ENCODE measurements at regions not wholly inside any gene's neighbourhood (a gene's known extent, or its start where the extent isn't known, plus 50 kb on each side); places are given as distances from the start of the nearest gene placed in this dataset.
"Not testable (repeated sequence)": the region's sequence is repeated elsewhere in the genome, so short reads cannot be mapped to it uniquely, and the experiment has no call there.

- DNase-seq: no peak
Measured at GRCh38 chr20:33908336-33908735, 85.4 kb upstream of the RALY start.

DNA sequence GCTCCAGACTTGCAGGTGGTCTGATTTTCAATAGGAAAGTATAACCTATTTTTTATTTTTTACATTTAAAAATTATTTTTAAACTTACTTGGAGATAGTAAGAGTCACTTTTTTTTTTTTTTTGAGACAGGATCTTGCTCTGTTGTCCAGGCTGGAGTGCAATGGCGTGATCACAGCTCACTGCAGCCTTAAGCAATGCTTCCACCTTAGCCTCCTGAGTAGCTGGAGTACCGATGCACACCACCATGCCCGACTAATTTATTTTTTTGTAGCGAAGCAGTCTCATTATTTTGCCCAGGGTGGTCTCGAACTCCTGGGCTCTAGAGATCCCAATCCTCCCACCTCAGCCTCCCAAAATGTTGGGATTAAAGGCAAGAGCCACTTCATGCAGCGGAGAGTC, 84.8 kb upstream of the RALY start:
- DNase-seq: no peak

- DNase-seq: no peak
Measured at GRCh38 chr20:33909331-33909921, 84.3 kb upstream of the RALY start.

DNA sequence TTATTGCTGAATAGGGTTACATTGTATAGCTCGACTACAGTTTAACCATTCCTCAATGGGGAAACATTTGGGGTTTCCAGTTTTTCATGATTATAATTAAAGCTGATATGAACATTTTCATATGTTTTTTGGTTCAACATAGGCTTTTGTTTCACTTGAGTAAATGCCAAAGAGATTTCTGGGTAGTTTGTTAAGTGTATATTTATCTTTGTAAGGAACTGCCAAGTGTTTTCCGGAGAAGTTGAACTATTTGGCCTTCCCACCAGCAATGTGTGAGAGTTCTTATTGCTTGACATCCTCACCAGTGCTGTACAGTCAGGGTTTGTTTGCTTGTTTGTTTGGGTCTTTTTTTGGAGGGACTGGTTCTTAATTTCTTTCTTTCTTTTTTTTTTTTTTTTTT, 83.7 kb upstream of the RALY start:
- DNase-seq: no peak

DNA sequence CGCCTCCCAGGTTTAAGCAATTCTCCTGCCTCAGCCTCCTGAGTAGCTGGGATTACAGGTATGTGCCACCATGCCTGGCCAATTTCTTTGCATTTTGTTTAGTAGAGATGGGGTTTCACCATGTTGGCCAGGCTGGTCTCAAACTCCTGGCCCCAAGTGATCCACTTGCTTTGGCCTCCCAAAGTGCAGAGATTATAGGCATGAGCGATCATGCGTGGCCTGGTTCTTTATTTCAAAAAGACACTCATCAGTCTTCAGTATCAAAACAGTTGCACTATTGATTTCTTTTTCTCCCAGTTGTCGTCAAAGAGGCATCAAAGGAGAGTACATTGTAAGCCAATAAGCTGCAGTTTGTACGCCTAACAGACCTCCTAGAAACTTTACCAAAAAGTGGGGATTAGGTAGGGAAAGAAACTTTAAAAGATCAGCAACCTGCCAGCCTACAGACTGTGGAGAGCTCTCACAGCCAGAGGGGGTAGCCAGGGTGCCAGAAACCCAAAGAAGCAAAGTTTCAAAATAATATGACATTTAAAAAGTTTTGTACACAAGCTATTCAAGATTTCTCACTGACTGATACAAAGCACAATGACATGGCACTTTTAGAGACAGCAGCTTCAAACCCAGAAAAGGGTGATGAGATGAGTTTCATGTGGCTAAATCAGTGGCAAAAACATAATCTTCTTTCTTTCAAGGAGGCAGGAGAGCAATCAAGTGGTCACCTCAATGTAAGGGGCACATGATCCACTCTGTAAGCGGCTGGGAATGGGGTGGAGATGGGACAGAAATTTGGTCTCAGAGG, 83.0 kb upstream of the RALY start:
- no peak for DNase-seq

GRCh38 chr20:33914919-33915318, 78.8 kb upstream of the RALY start:
- DNase-seq: peak; percentile 41

GRCh38 chr20:33915726-33916331, 77.9 kb upstream of the RALY start:
- DNase-seq: peak; percentile 61

DNA sequence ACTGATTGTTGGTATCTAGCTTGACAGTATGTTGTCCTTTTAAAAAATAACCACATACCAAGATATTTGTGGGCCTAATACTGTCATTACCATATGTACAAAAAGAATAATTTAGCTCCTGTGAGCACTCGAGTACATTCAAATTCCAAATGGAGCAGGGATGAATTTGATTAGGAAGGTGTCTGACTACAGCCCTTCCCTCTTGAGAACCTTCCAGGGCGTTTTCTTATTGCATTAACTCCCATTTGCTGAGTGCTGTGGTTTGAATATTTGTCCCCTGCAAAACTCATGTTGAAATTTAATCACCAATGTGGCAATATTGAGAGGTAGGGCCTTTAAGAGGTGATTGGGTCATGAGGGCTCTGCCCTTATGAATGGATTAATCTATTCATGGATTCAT, 76.9 kb upstream of the RALY start:
- DNase-seq: no peak

DNA sequence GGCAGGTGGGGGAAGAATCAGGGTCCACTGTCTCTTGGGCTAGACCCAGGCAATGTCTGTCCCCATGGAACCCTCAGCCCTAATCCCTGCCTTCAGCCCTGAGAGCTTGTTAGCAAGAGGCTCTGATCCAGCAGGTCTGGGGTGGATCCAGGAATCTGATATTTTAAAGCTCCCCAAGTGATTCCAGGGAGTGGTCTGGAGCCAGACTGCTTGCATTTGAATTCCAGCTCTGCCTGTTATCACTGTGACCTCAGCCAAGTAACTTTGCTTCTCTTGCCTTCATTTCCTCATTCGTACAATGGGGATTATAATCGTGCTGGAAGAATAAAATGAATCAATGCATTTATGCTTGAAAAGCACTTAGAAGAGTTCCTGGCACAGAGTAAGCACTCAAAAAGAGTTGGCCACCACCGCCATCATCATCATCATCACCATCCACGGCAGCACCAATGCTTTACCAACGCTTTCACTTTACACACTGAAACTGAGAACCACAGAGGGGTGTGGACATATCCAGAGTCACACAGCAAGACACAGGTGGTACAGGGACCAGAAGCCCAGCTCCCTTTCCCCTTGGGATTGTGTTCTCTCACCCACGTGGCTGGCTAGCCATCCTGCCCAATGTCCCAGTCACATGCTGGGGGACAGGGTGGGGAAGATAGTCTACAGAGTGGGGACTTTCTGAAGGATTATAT, 75.7 kb upstream of the RALY start:
- DNase-seq: peak; percentile 22

DNA sequence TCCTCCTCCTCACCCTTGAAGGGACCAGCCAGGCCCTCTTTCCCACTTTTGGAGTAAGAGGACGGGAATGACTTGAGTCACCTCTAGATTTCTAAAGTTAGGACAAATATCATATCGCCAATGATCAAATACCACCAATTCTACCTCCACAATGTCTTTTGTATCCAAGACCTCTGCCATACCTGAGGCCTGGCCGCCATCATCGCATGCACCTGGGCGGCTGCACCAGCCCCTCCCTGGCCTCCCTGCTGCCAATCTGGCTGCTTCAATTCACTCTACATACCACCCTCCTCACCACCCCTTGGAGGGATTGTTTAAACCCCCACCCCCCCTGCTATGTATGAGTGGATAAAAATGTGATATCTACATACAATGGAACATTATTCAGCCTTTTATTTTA, 75.0 kb upstream of the RALY start:
- no peak for DNase-seq

DNA sequence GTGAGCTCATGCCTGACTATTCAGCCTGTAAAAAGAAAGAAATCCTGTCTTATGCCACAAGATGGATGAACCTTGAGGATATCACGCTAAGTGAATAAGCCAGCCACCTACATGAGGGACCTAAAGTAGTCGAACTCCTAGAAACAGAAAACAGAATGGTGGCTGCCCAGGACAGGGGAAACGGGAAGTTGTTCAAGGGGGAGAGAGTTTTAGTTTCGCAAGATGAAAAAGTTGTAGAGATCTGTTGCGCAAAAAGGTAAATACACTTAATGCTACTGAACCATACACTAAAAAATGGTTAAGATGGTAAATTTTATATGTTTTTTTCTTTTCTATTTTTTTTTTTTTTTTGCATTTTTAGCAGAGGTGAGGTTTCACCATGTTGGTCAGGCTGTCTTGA, 74.1 kb upstream of the RALY start:
- no peak for DNase-seq

GRCh38 chr20:33922224-33922623, 71.5 kb upstream of the RALY start:
- DNase-seq: no peak

- DNase-seq: no peak
Measured at GRCh38 chr20:33923740-33924139, 70.0 kb upstream of the RALY start.

DNA sequence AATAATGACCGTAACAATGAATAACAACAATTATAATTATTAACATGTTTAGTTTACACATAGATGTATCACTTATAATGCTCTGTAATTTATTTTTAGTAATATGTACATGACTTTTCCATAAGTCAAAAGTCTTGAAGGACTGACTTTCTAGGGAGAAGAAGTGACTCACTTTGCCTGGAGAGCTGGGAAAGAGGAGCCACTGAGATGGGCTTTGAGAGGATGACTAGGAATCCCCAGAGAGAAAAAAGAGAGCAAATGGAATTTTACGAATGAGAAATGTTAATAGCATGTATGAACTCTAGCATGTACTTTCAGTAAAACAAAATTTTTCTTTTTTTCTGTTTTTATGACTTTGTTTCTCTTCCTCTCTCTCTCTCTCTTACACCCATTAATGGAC, 67.8 kb upstream of the RALY start:
- DNase-seq: no peak

DNA sequence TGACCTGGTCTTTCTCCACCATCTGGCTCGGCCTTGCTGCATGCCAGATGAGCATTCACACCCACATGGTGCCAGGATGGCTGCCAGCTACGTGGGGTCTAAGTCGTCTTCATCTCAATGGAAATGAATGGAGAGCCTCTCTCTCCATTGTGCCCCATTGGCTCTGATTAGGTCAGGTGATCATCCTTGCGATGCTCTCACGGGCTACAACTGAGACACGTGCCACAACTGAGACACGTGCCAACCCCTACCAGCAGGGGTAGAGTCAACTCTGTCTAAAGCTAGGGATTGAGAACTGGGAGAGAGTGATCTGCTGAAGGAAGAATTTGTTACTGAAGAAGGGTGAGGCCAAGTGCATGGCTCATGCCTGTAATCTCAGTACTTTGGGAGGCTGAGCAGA, 67.3 kb upstream of the RALY start:
- no peak for DNase-seq

GRCh38 chr20:33927724-33928123, 66.0 kb upstream of the RALY start:
- DNase-seq: no peak

GRCh38 chr20:33929917-33930316, 63.8 kb upstream of the RALY start:
- no peak for DNase-seq

GRCh38 chr20:33933469-33933909, 60.2 kb upstream of the RALY start:
- DNase-seq: peak; percentile 69

DNA sequence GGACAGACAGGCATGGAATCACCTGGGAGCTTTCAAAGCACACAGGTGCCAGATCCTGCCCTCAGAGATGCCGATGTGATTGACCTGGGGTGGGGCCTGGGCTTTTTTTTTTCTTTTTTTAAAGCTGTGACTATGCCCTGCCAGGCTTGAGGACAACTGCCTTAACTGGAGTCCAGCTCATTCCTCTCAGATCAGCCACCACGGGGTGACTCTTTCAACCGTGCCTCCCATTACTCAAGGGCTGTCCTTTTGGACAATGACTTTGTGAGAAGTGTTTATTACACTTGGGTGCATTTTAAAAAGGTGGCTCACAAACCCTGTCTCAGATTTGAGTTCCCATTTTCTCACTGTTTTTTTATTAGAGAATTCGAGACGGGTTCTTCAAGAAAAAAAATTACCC, 57.1 kb upstream of the RALY start:
- no peak for DNase-seq

GRCh38 chr20:33939031-33939430, 54.7 kb upstream of the RALY start:
- not testable (repeated sequence) for DNase-seq

GRCh38 chr20:33940666-33941065, 53.0 kb upstream of the RALY start:
- no peak for DNase-seq

All from activated CD4-positive, alpha-beta T cell treated with anti-CD3 and anti-CD28 coated beads, Interleukin-10, Interleukin-2, amounts not matched to agents 100 ng/mL and 50 ng/mL, durations not matched to agents 16 hours and 8 hours (primary cell).